Stomach (tissue), 8 donors: ENCODE measurements at regions not wholly inside any gene's neighbourhood (a gene's known extent, or its start where the extent isn't known, plus 50 kb on each side); places are given as distances from the start of the nearest gene placed in this dataset.
"Not testable (repeated sequence)": the region's sequence is repeated elsewhere in the genome, so short reads cannot be mapped to it uniquely, and the experiment has no call there.

Experiments
- DNase-seq, 2 donors: peaks; one replicate each; pipeline versions ENCODE4 v3.0.0 to v3.0.0-alpha.2; 2013 to 2019
- H3K27ac ChIP-seq, 5 donors: fragments of 200-600 bp in 4 of 5; sonication (generic) in 4 of 5; one replicate each; pipeline ENCODE4 v1.5.1; 2013 to 2019; ENCODE audit warnings: mild to moderate bottlenecking in 1 of 5, moderate library complexity in 1 of 5
- H3K27me3 ChIP-seq, 3 donors: fragments of 200-600 bp; sonication (generic); one replicate each; pipeline ENCODE4 v1.5.1; 2017 to 2019; ENCODE audit warnings: mixed run types in 1 of 3
- H3K36me3 ChIP-seq, 4 donors: fragments of 200-600 bp; sonication (generic); 1 replicate in 3 of 4; 2 replicates in 1 of 4; pipeline ENCODE4 v1.5.1; 2016 to 2019
- H3K4me1 ChIP-seq, 4 donors: fragments of 200-600 bp; sonication (generic); one replicate each; pipeline ENCODE4 v1.5.1; 2016 to 2019
- H3K4me3 ChIP-seq, 4 donors: fragments of 200-600 bp; sonication (generic) in 3 of 4; one replicate each; pipeline ENCODE4 v1.5.1; 2016 to 2019; ENCODE audit warnings: mild to moderate bottlenecking in 1 of 4
- H3K9me3 ChIP-seq, 4 donors: fragments of 200-600 bp; sonication (generic); one replicate each; pipeline ENCODE4 v1.5.1; 2016 to 2019
- EP300 ChIP-seq: sonication (generic); formaldehyde crosslinking; IDR thresholded peaks from one replicate; pipeline ENCODE4 v1.6.1; 2017; ENCODE audit warnings: antibody characterized with exemption
- POLR2A ChIP-seq, 4 donors: fragments of 450-650 bp; IDR thresholded peaks; one replicate each; pipeline ENCODE4 v1.6.1; 2016; ENCODE audit warnings: antibody characterized with exemption in 4 of 4, control low read depth in 2 of 4, mild to moderate bottlenecking in 1 of 4, moderate library complexity in 1 of 4
- POLR2AphosphoS5 ChIP-seq, 3 donors: sonication (generic); formaldehyde crosslinking; IDR thresholded peaks; one replicate each; pipeline ENCODE4 v1.6.1; 2016; ENCODE audit warnings: antibody characterized with exemption in 3 of 3
- WGBS, 5 donors: extraction: QIAGEN DNeasy Blood & Tissue Kit in 3 of 5; methylation state at CpG; one replicate each; pipeline versions ENCODE4 v1.1.5 to v1.1.7; 2013 to 2018; 5-methylcytosine and 5-hydroxymethylcytosine counted together
- intact Hi-C: fragments of 100-400 bp; cut with DNase I; formaldehyde crosslinking; loops from one replicate; pipeline ENCODE4 v1.15.1; 2023; ENCODE audit warnings: low total_unique reads
- TF ChIP-seq, protein P1 (sequence below), 7 experiments: fragments of 450-650 bp in 4 of 7; fragments of 200-600 bp in 3 of 7; sonication (generic) in 3 of 7; IDR thresholded peaks; one replicate each; pipeline ENCODE4 v1.5.1; 2016 to 2019; ENCODE audit warnings: antibody characterized with exemption in 7 of 7, control low read depth in 2 of 7, mild to moderate bottlenecking in 1 of 7
- donor health status: healthy with polysubstance abuse.
- donor health status: Bipolar disorder and iron deficiency.
- donor health status: healthy.

GRCh38 chr2:242013771-242014170 is 144.2 kb downstream of the RTP5 start:
- no peak for DNase-seq
- Histone ChIP-seq H3K4me3 (no peak overlapping the region), H3K4me1 (no peaks in the 10 kb centered on the region), H3K27me3 (peaks cover 0 to 9% (median 0%) of the 10 kb centered on the region in 3 donors), H3K27ac (no peak overlapping the region), H3K36me3 (no peaks in the 10 kb centered on the region), H3K9me3 (no peaks in the 10 kb centered on the region)
- 72 to 79% (median 75%) methylated on average over 9 of the region's 9 CpGs for WGBS, 5 donors
- TF ChIP-seq, protein P1, sequence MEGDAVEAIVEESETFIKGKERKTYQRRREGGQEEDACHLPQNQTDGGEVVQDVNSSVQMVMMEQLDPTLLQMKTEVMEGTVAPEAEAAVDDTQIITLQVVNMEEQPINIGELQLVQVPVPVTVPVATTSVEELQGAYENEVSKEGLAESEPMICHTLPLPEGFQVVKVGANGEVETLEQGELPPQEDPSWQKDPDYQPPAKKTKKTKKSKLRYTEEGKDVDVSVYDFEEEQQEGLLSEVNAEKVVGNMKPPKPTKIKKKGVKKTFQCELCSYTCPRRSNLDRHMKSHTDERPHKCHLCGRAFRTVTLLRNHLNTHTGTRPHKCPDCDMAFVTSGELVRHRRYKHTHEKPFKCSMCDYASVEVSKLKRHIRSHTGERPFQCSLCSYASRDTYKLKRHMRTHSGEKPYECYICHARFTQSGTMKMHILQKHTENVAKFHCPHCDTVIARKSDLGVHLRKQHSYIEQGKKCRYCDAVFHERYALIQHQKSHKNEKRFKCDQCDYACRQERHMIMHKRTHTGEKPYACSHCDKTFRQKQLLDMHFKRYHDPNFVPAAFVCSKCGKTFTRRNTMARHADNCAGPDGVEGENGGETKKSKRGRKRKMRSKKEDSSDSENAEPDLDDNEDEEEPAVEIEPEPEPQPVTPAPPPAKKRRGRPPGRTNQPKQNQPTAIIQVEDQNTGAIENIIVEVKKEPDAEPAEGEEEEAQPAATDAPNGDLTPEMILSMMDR (IDR thresholded peaks at IDR 0.05): no peak
- TF ChIP-seq POLR2A (IDR thresholded peaks at IDR 0.05): no peak
- intact Hi-C loops: no loop called here

DNA sequence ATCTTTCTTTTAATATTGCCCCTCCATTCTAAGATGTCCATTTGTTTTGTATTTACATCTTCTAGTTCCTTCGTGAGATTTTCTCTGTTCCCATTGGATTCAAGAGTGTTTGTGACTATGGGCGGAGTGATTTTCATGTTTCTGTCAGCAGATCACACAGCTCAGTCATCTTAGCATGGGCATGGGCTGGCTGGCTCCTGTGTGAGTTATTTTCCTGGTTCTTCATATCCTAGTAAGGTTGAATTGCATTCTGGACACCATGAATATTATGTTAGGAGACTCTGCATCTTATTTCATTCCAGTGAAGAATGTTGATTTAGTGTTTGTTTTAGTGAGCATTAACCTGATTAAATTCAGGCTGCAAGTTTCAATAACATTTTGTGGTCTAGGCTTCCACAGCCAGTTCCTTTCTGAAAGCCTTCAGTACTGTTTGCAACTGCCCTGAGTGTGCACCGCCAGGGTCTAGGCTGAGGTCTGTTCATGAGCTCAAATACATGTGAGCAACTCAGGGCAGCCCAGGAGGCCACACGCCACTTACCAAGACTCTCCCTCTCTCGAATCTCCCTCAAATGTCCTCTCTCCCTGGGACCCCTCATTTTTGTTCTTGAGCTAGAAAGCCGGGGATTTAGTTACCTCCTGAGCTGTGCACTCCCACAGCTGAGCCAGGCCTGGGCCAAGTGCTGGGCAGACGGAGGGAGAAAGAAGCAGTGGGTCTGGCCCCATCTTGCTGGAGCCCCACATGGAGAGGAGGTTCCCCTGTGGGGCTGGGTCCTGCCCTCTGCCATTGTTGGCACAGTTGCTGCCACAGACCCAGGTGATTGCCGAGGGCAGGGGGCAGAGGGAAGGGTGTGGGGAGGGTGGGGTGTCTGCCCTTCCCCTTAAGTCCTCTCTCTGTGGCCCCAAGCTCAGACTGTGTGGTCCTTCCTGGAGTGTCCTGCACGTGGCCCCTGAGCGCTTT is 145.9 kb downstream of the RTP5 start:
- DNase-seq: no peak
- no peak overlapping the region for H3K4me3 ChIP-seq
- WGBS, 5 donors: 70 to 79% (median 75%) methylated on average over 9 to 10 of the region's 10 CpGs

DNA sequence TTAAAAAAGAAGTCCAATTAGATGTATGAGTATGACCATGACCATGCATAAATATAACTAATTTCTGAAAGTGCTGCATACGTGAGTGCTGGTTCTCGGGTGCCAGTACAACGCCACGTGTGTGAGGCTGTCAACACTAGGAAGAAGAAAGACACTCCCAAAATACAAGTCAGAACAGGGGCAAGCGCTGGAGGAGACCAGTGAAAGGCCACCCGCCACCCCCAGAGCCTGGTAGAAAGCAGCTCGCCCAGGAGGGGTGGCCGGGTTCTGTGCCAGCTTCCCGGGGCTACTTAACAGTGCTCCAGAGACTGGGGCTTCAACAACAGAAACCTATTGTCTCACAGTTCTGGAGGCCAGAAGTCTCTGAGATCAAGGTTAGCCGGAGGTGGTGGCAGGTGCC is 147.6 kb downstream of the RTP5 start:
- WGBS, 5 donors: 88 to 92% (median 88%) methylated on average over 7 to 10 of the region's 10 CpGs
- no peak overlapping the region for H3K27ac ChIP-seq
- H3K27me3 ChIP-seq: peaks cover 0 to 17% (median 0%) of the 10 kb centered on the region in 3 donors
- TF ChIP-seq, protein P1 (IDR thresholded peaks at IDR 0.05): no peak
- TF ChIP-seq POLR2A (IDR thresholded peaks at IDR 0.05) (no peak), EP300 (no peak)
- no peaks in the 10 kb centered on the region for H3K36me3 ChIP-seq
- no peak overlapping the region for H3K4me3 ChIP-seq
- no peak for DNase-seq
- H3K9me3 ChIP-seq: no peaks in the 10 kb centered on the region
- intact Hi-C loops: no loop called here
- no peaks in the 10 kb centered on the region for H3K4me1 ChIP-seq

More for the DNA sequence above, 145.9 kb downstream of the RTP5 start:
- Histone ChIP-seq H3K27me3 (peaks cover 0 to 14% (median 0%) of the 10 kb centered on the region in 3 donors), H3K9me3 (no peaks in the 10 kb centered on the region), H3K27ac (no peak overlapping the region), H3K4me1 (no peaks in the 10 kb centered on the region), H3K36me3 (no peaks in the 10 kb centered on the region)
- intact Hi-C loops: no loop called here
- TF ChIP-seq POLR2AphosphoS5 (IDR thresholded peaks at IDR 0.05) (no peak), EP300 (no peak), POLR2A (IDR thresholded peaks at IDR 0.05) (no peak)
- TF ChIP-seq, protein P1 (IDR thresholded peaks at IDR 0.05): no peak

DNA sequence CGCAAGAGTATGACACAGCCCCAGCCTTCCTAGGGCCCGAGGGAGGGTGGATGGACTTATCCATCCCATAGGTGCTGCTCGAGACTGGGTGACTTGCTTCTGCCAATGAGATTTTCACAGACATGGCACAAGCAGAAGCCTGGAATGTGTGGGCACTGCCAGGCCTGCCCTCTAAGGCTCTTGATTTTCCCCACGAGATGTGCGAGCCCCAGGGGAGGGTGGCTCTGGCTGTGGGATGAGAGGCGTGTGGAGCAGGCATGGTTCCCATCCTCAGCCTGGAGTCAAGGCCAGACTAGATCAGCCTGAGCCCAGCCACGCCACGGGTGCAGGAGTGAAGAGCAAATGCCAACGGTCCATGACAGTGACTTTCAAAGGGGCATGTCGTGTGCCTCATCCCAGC is 148.9 kb downstream of the RTP5 start:
- H3K4me3 ChIP-seq, H3K9me3 ChIP-seq, H3K4me1 ChIP-seq, intact Hi-C loops, DNase-seq, H3K36me3 ChIP-seq, H3K27ac ChIP-seq: not testable (repeated sequence)
- H3K27me3 ChIP-seq: peaks cover 0 to 30% (median 0%) of the 10 kb centered on the region in 3 donors
- WGBS, 5 donors: 79 to 90% (median 84%) methylated on average over 9 to 10 of the region's 10 CpGs

DNA sequence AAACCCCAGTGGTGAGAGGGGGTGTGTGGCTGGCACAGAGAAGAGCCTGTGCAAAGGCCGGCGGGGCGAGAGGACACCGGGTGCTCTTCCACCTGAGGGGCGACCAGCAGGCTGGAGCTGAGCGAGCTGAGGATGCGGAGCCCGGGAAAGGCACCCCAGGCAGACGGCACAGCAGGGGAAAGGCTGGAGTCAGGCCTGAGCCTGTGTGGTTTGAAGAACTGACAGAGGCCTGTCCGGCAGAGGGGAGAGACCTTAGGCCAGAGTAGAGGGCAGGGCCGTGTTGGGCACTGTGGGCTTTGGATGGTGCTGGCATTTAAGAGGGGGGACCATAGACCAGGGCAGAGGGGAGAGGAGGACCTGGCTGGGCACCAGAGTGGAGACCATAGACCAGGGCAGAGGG is 149.8 kb downstream of the RTP5 start:
- H3K27me3 ChIP-seq: peaks cover 0 to 40% (median under 1%) of the 10 kb centered on the region in 3 donors
- no peaks in the 10 kb centered on the region for H3K9me3 ChIP-seq
- 87 to 90% (median 87%) methylated on average over 11 of the region's 11 CpGs for WGBS, 5 donors
- no peaks in the 10 kb centered on the region for H3K36me3 ChIP-seq
- intact Hi-C loops: no loop called here
- TF ChIP-seq EP300 (no peak), POLR2A (IDR thresholded peaks at IDR 0.05) (no peak), POLR2AphosphoS5 (IDR thresholded peaks at IDR 0.05) (no peak)
- TF ChIP-seq, protein P1 (IDR thresholded peaks at IDR 0.05): no peak
- no peak overlapping the region for H3K4me3 ChIP-seq
- DNase-seq: no peak
- H3K4me1 ChIP-seq: no peaks in the 10 kb centered on the region
- no peak overlapping the region for H3K27ac ChIP-seq
